K562 (cell line): ENCODE measurements at regions not wholly inside any gene's neighbourhood (a gene's known extent, or its start where the extent isn't known, plus 50 kb on each side); places are given as distances from the start of the nearest gene placed in this dataset.

Experiments used
- ATAC-seq: fragments of 200-7000 bp; cut with Tn5 transposase; 3 replicates; pipeline ENCODE4 v1.9.1; 2020; ENCODE audit warnings: moderate library complexity
- BruUV-seq: library from RNA; stranded (reverse); fragments of 400-500 nt; replicated peaks from 2 replicates; lab custom pipeline; 2021; lab: Mats Ljungman, UMichigan
- CTCF ChIA-PET: fragments of 300-600 bp; formaldehyde crosslinking; extraction: SDS; loops from one replicate; lab custom pipeline; 2021; ENCODE audit warnings: low intra/inter-chr PET ratio; lab: Yijun Ruan, JAX
- POLR2A ChIA-PET: fragments of 300-600, 350-650 bp; sonication (Branson Sonifier 250); formaldehyde crosslinking; extraction: SDS; loops from one replicate; lab custom pipeline; 2021; ENCODE audit warnings: antibody characterized with exemption, inconsistent platforms; lab: Yijun Ruan, JAX
- DNase-seq, 4 experiments: peaks; one replicate each; pipeline versions ENCODE4 v3.0.0 to v3.0.0-alpha.2; 2011 to 2018; ENCODE audit warnings: low spot score in 3 of 4, mixed read lengths in 3 of 4; ENCODE audit errors: extremely low read depth in 1 of 4
- FAIRE-seq: peaks from 2 replicates; lab custom pipeline; 2011; peaks lifted over from hg19 to GRCh38; lab: Jason Lieb, UNC
- H2AFZ ChIP-seq: 2 replicates; pipeline ENCODE4 v1.6.0; 2011; ENCODE audit warnings: low read depth, low read length, control low read depth, inconsistent platforms
- H3K27ac ChIP-seq: fragments of 200-600 bp; 3 replicates; pipeline ENCODE4 v1.8.0; 2011; ENCODE audit warnings: low read depth, mild to moderate bottlenecking, control low read depth, inconsistent platforms, low read length, moderate library complexity, mixed read lengths; ENCODE audit errors: extremely low read depth
- H3K27me3 ChIP-seq, 2 experiments: fragments of 300-600 bp in 1 of 2; 2 replicates in 1 of 2; 3 replicates in 1 of 2; pipeline versions ENCODE4 v1.6.0 to v1.8.0; 2011; ENCODE audit warnings: inconsistent platforms in 2 of 2, low read length in 2 of 2, mild to moderate bottlenecking in 1 of 2, mixed read lengths in 1 of 2, moderate library complexity in 1 of 2; ENCODE audit not compliant: control insufficient read depth in 2 of 2, insufficient read depth in 2 of 2
- H3K36me3 ChIP-seq: fragments of 300-600 bp; 3 replicates; pipeline ENCODE4 v1.8.0; 2011; ENCODE audit warnings: mild to moderate bottlenecking, low read length, inconsistent platforms; ENCODE audit not compliant: control insufficient read depth, insufficient read depth
- H3K4me1 ChIP-seq, 2 experiments: fragments of 200-600 bp in 1 of 2; replicated peaks in 1 of 2; 2 replicates in 1 of 2; 3 replicates in 1 of 2; pipeline versions ENCODE4 v1.5.1 to v1.8.0; 2011; ENCODE audit warnings: inconsistent platforms in 2 of 2, low read length in 2 of 2, mild to moderate bottlenecking in 1 of 2, mixed read lengths in 1 of 2, moderate library complexity in 1 of 2; ENCODE audit not compliant: control insufficient read depth in 2 of 2, insufficient read depth in 2 of 2
- H3K4me2 ChIP-seq: 2 replicates; pipeline ENCODE4 v1.6.1; 2011; ENCODE audit warnings: low read length, control low read depth, inconsistent platforms, mixed read lengths; ENCODE audit not compliant: insufficient read depth
- H3K4me3 ChIP-seq: fragments of 200-600 bp; sonication (generic), shearing (Covaris generic); 2 replicates; pipeline ENCODE4 v1.5.1; 2016; ENCODE audit warnings: control low read depth, inconsistent platforms
- H3K79me2 ChIP-seq: fragments of 200-600 bp; 3 replicates; pipeline ENCODE4 v1.8.0; 2011; ENCODE audit warnings: low read length, inconsistent platforms; ENCODE audit not compliant: control insufficient read depth, insufficient read depth
- H3K9ac ChIP-seq, 2 experiments: 2 replicates each; pipeline versions ENCODE4 v1.6.0 to v1.6.1; 2011; ENCODE audit warnings: low read depth in 2 of 2, low read length in 2 of 2, control low read depth in 1 of 2, inconsistent platforms in 1 of 2, mild to moderate bottlenecking in 1 of 2, mixed read lengths in 1 of 2; ENCODE audit not compliant: insufficient read depth in 1 of 2
- H3K9me1 ChIP-seq: one replicate; pipeline ENCODE4 v1.6.0; 2011; ENCODE audit warnings: inconsistent platforms, mild to moderate bottlenecking, low read length, moderate library complexity; ENCODE audit not compliant: control insufficient read depth, insufficient read depth
- H3K9me3 ChIP-seq: replicated peaks from 2 replicates; pipeline ENCODE4 v1.5.1; 2011; ENCODE audit warnings: low read depth, low read length, inconsistent platforms; ENCODE audit not compliant: control insufficient read depth, insufficient read depth
- H4K20me1 ChIP-seq: replicated peaks from 2 replicates; pipeline ENCODE4 v1.6.1; 2011; ENCODE audit warnings: low read length, inconsistent platforms, mixed read lengths; ENCODE audit not compliant: control insufficient read depth, insufficient read depth
- ETS1 ChIP-seq: conservative IDR thresholded peaks from 2 replicates; pipeline ENCODE4 v1.6.1; 2011; ENCODE audit warnings: low read depth, mild to moderate bottlenecking, low read length; ENCODE audit not compliant: control insufficient read depth
- FOXJ2 ChIP-seq: fragments of 200-800 bp; sonication (Bioruptor generic); IDR thresholded peaks from 2 replicates; pipeline ENCODE4 v1.6.1; 2016; ENCODE audit warnings: missing genetic modification characterization, missing compliant biosample characterization
- FOXK1 ChIP-seq: sonication (generic); formaldehyde crosslinking; IDR thresholded peaks from 2 replicates; pipeline ENCODE4 v1.8.0; 2022; ENCODE audit warnings: missing genetic modification reagents, mild to moderate bottlenecking, borderline replicate concordance
- FUS ChIP-seq: fragments of 200-400 bp; formaldehyde crosslinking; optimal IDR thresholded peaks from 2 replicates; pipeline ENCODE3; 2017; ENCODE audit warnings: low read depth, low read length
- RUNX1 ChIP-seq: sonication (generic); IDR thresholded peaks from 2 replicates; pipeline ENCODE4 v1.6.1; 2016; ENCODE audit warnings: antibody characterized with exemption, low read depth
- ZBTB12 ChIP-seq: fragments of 250-450 bp; sonication (Bioruptor Pico); IDR thresholded peaks from 2 replicates; pipeline ENCODE4 v1.4.0; 2020
- ZKSCAN3 ChIP-seq: fragments of 250-450 bp; sonication (Bioruptor Pico); IDR thresholded peaks from 2 replicates; pipeline ENCODE4 v1.4.0; 2020
- ZNF263 ChIP-seq: sonication (generic); formaldehyde crosslinking; IDR thresholded peaks from 2 replicates; pipeline ENCODE4 v1.8.0; 2022; ENCODE audit warnings: mild to moderate bottlenecking, missing genetic modification reagents, borderline replicate concordance
- WGBS: fragments of 100-300 bp; shearing (Covaris generic); methylation state at CpG from one replicate; pipeline ENCODE4 v1.1.6; 2016; ENCODE audit warnings: low coverage, mixed read lengths; ENCODE audit not compliant: insufficient coverage; ENCODE audit errors: missing lambda C conversion rate; 5-methylcytosine and 5-hydroxymethylcytosine counted together
- in situ Hi-C: fragments of 300-500 bp; cut with MboI; formaldehyde crosslinking; loops from 4 replicates; pipeline ENCODE4 v1.15.0; 2018; ENCODE audit warnings: inconsistent platforms, mixed read lengths
- intact Hi-C: fragments of 100-400 bp; cut with micrococcal nuclease; formaldehyde crosslinking; loops from 2 replicates; pipeline ENCODE4 v1.14.2; 2022

DNA sequence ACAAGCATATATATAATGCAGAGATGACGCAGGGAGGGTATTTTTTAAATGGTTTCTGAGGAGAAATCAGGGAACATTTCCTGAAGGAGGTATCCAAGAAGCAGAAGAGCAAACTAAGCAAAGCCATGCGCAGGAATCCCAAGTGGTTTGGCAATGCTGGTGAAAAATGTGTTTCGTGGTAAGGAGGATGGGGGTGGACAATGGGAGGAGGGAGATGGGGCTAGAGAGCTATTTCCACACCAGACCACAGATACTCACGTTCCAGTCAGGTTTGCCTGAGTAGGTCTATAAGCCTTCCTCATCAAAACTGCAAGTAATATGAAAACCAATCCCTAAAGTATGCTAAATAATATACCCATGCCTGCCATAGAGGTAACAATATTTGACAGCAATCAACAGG, 223.7 kb upstream of the MKLN1 start:
- ATAC-seq (no peak), DNase-seq (no peak), FAIRE-seq (no peak)
- no TSS peak for BruUV-seq
- Histone ChIP-seq H3K4me1 (peaks cover 23 to 28% of the 10 kb centered on the region in 2 experiments), H3K36me3 (peaks cover 4% of the 10 kb centered on the region; the same call in 1 of the 3 replicates), H3K4me3 (no peak overlapping the region), H2AFZ (no peak overlapping the region), H3K27ac (no peak overlapping the region), H3K79me2 (peaks cover 31% of the 10 kb centered on the region), H3K9me3 (no peaks in the 10 kb centered on the region), H3K9me1 (no peaks in the 10 kb centered on the region), H4K20me1 (0 out of 2 replicates have a peak, but pooled peaks cover 4% of the 10 kb centered on the region), H3K4me2 (no peak overlapping the region), H3K27me3 (no peaks in the 10 kb centered on the region), H3K9ac (no peak overlapping the region; a peak in 1 of 4 replicates)
- intact Hi-C loops = no loop called here
- peak; percentile 81 for TF ChIP-seq ZNF263 (CRISPR knock-in tag)
- no peak for TF ChIP-seq ZBTB12
- POLR2A ChIA-PET = interaction anchor here (0.8 to 1.0 kb wide), 3 partner anchors 18 to 205 kb away, joined by 3 to 4 read pairs (median 3); no protein-coding TSS in a partner anchor
- CTCF ChIA-PET = no interaction called here
- 61% methylated on average over 4 of the region's 4 CpGs for WGBS
- in situ Hi-C loops = no loop called here

- peak; percentile 35 for FAIRE-seq
- peaks cover 4% of the 10 kb centered on the region; the same call in 1 of the 3 replicates for H3K36me3 ChIP-seq
- H3K9ac ChIP-seq = no peak overlapping the region
- no peak overlapping the region for H2AFZ ChIP-seq
- no TSS peak for BruUV-seq
- H3K79me2 ChIP-seq = peaks cover 36% of the 10 kb centered on the region
- H3K9me3 ChIP-seq = no peaks in the 10 kb centered on the region
- no peak for ATAC-seq
- H3K4me3 ChIP-seq = peak overlapping the region; percentile 61; the same call in 1 of the 2 replicates
- no peak overlapping the region for H3K27ac ChIP-seq
- in situ Hi-C loops (no loop called here), intact Hi-C loops (no loop called here)
- WGBS = 68% methylated on average over 12 of the region's 12 CpGs
- H3K4me1 ChIP-seq = peaks cover 28 to 31% of the 10 kb centered on the region in 2 experiments
- no peaks in the 10 kb centered on the region for H3K27me3 ChIP-seq
- H4K20me1 ChIP-seq = 0 out of 2 replicates have a peak, but pooled peaks cover 4% of the 10 kb centered on the region
- CTCF ChIA-PET = no interaction called here
- TF ChIP-seq ZKSCAN3 (CRISPR knock-in tag) (no peak), ETS1 (no peak), RUNX1 (no peak), FOXK1 (CRISPR knock-in tag) (no peak), FUS (no peak), FOXJ2 (tag) (no peak)
- peak overlapping the region; percentile 72 for H3K4me2 ChIP-seq
- no peak for DNase-seq
- no peaks in the 10 kb centered on the region for H3K9me1 ChIP-seq
- POLR2A ChIA-PET = interaction anchor here (0.7 to 1.3 kb wide), 7 partner anchors 8 to 944 kb away, joined by 3 to 7 read pairs (median 3); no protein-coding TSS in a partner anchor
These were observed 222.9 kb upstream of the MKLN1 start for GRCh38 chr7:131104596-131105293.
